HL-60/S4 (cell line): ENCODE measurements at regions not wholly inside any gene's neighbourhood (a gene's known extent, or its start where the extent isn't known, plus 50 kb on each side); places are given as distances from the start of the nearest gene placed in this dataset.
"Not testable (repeated sequence)": the region's sequence is repeated elsewhere in the genome, so short reads cannot be mapped to it uniquely, and the experiment has no call there.

Experiments used
- in situ Hi-C: fragments of 300-500 bp; cut with MboI; formaldehyde crosslinking; loops from 2 replicates; pipeline ENCODE4 v1.14.3; 2022; ENCODE audit warnings: low sequenced_read_pairs

- in situ Hi-C loops: no loop called here
Observed at GRCh38 chr13:72590091-72590740, 137.2 kb downstream of the MZT1 start.

GRCh38 chr13:72586518-72586917 lies 140.9 kb downstream of the MZT1 start:
- in situ Hi-C loops: no loop called here

GRCh38 chr13:72585254-72585653 lies 142.2 kb downstream of the MZT1 start:
- in situ Hi-C loops: no loop called here

GRCh38 chr13:72571191-72571590 lies 156.2 kb downstream of the MZT1 start:
- in situ Hi-C loops: no loop called here

- in situ Hi-C loops: no loop called here
Observed at GRCh38 chr13:72570019-72570418, 157.4 kb downstream of the MZT1 start.

- in situ Hi-C loops: no loop called here
Observed at GRCh38 chr13:72567566-72567965, 159.9 kb downstream of the MZT1 start.

GRCh38 chr13:72566526-72566925 lies 160.9 kb downstream of the MZT1 start:
- in situ Hi-C loops: no loop called here

GRCh38 chr13:72565893-72566292 lies 161.5 kb downstream of the MZT1 start:
- in situ Hi-C loops: no loop called here

GRCh38 chr13:72562686-72563085 lies 164.7 kb downstream of the MZT1 start:
- in situ Hi-C loops: no loop called here

- in situ Hi-C loops: no loop called here
Observed at GRCh38 chr13:72561791-72562190, 165.6 kb downstream of the MZT1 start.

GRCh38 chr13:72559716-72560115 lies 167.7 kb downstream of the MZT1 start:
- in situ Hi-C loops: no loop called here

GRCh38 chr13:72556945-72557344 lies 170.5 kb downstream of the MZT1 start:
- in situ Hi-C loops: no loop called here

- in situ Hi-C loops: no loop called here
Observed at GRCh38 chr13:72555601-72556000, 171.8 kb downstream of the MZT1 start.

- in situ Hi-C loops: no loop called here
Observed at GRCh38 chr13:72552731-72553130, 174.7 kb downstream of the MZT1 start.

- in situ Hi-C loops: not testable (repeated sequence)
Observed at GRCh38 chr13:72545895-72546294, 181.5 kb downstream of the MZT1 start.

GRCh38 chr13:72545030-72545719 lies 182.3 kb downstream of the MZT1 start:
- in situ Hi-C loops: no loop called here

GRCh38 chr13:72544042-72544441 lies 183.4 kb downstream of the MZT1 start:
- in situ Hi-C loops: no loop called here

GRCh38 chr13:72542241-72542640 lies 185.2 kb downstream of the MZT1 start:
- in situ Hi-C loops: no loop called here

- in situ Hi-C loops: no loop called here
Observed at GRCh38 chr13:72541674-72542073, 185.8 kb downstream of the MZT1 start.

GRCh38 chr13:72540881-72541280 lies 186.5 kb downstream of the MZT1 start:
- in situ Hi-C loops: no loop called here

GRCh38 chr13:72539925-72540324 lies 187.5 kb downstream of the MZT1 start:
- in situ Hi-C loops: no loop called here

- in situ Hi-C loops: no loop called here
Observed at GRCh38 chr13:72537782-72538181, 189.6 kb downstream of the MZT1 start.

GRCh38 chr13:72537395-72537780 lies 190.0 kb downstream of the MZT1 start:
- in situ Hi-C loops: no loop called here
